Spinal cord (tissue), 9 donors: ENCODE measurements at regions not wholly inside any gene's neighbourhood (a gene's known extent, or its start where the extent isn't known, plus 50 kb on each side); places are given as distances from the start of the nearest gene placed in this dataset.
"Not testable (repeated sequence)": the region's sequence is repeated elsewhere in the genome, so short reads cannot be mapped to it uniquely, and the experiment has no call there.

Source experiments
- DNase-seq, 6 donors: peaks; one replicate each; pipeline versions ENCODE4 v3.0.0 to v3.0.0-alpha.2; 2013 to 2015; ENCODE audit warnings: low spot score in 6 of 6, low read depth in 4 of 6
- H3K27ac ChIP-seq: one replicate; pipeline ENCODE4 v1.5.1; 2013; ENCODE audit warnings: low read depth, low read length, control low read depth
- H3K27me3 ChIP-seq: one replicate; pipeline ENCODE4 v1.6.1; 2013; ENCODE audit warnings: low read length; ENCODE audit not compliant: control insufficient read depth, insufficient read depth
- H3K36me3 ChIP-seq: one replicate; pipeline ENCODE4 v1.6.1; 2013; ENCODE audit warnings: low read length; ENCODE audit not compliant: control insufficient read depth, insufficient read depth
- H3K4me1 ChIP-seq: one replicate; pipeline ENCODE4 v1.6.1; 2013; ENCODE audit warnings: low read length; ENCODE audit not compliant: control insufficient read depth, insufficient read depth
- H3K4me3 ChIP-seq: one replicate; pipeline ENCODE4 v1.5.1; 2013; ENCODE audit warnings: low read depth, low read length, control low read depth
- H3K9me3 ChIP-seq: one replicate; pipeline ENCODE4 v1.6.1; 2013; ENCODE audit warnings: low read length; ENCODE audit not compliant: control insufficient read depth, insufficient read depth
- WGBS: methylation state at CpG from one replicate; pipeline ENCODE4 v1.1.5; 2013; ENCODE audit warnings: missing lambda C conversion rate; ENCODE audit not compliant: insufficient coverage; 5-methylcytosine and 5-hydroxymethylcytosine counted together
- donor health status: healthy.

DNA sequence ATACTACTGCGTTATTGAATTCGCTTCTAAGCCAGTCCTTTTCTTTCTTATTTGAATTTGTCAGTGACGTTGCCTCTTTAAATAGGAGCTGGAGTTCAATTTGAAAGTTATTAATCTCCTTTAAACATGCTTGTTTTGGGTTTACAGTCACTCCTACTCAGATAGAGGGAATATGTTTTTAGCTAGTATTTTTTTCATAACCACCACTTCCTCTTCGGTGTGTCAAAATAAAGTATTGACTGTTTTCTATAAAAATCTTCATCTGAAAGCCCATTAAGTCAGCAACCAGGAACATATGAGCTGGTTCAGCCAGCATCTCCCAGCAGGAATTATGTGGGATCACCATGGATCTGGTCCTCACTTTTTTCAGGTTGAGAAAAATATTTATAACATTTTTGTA, 772.9 kb downstream of the DIPK2A start:
- H3K4me1 ChIP-seq: no peaks in the 10 kb centered on the region
- H3K4me3 ChIP-seq: no peak overlapping the region
- no peak for DNase-seq
- no peaks in the 10 kb centered on the region for H3K27me3 ChIP-seq
- no peaks in the 10 kb centered on the region for H3K36me3 ChIP-seq
- WGBS: no CpG with 5 or more reads among the region's 4 CpGs
- H3K9me3 ChIP-seq: no peaks in the 10 kb centered on the region
- H3K27ac ChIP-seq: no peak overlapping the region

- 92% methylated on average over 2 of the region's 2 CpGs for WGBS
- no peaks in the 10 kb centered on the region for H3K36me3 ChIP-seq
- DNase-seq: no peak
- H3K27me3 ChIP-seq: no peaks in the 10 kb centered on the region
- no peak overlapping the region for H3K4me3 ChIP-seq
- H3K9me3 ChIP-seq: no peaks in the 10 kb centered on the region
- no peak overlapping the region for H3K27ac ChIP-seq
- H3K4me1 ChIP-seq: no peaks in the 10 kb centered on the region
Observed at GRCh38 chr3:144746631-144747030, 775.0 kb downstream of the DIPK2A start.

DNA sequence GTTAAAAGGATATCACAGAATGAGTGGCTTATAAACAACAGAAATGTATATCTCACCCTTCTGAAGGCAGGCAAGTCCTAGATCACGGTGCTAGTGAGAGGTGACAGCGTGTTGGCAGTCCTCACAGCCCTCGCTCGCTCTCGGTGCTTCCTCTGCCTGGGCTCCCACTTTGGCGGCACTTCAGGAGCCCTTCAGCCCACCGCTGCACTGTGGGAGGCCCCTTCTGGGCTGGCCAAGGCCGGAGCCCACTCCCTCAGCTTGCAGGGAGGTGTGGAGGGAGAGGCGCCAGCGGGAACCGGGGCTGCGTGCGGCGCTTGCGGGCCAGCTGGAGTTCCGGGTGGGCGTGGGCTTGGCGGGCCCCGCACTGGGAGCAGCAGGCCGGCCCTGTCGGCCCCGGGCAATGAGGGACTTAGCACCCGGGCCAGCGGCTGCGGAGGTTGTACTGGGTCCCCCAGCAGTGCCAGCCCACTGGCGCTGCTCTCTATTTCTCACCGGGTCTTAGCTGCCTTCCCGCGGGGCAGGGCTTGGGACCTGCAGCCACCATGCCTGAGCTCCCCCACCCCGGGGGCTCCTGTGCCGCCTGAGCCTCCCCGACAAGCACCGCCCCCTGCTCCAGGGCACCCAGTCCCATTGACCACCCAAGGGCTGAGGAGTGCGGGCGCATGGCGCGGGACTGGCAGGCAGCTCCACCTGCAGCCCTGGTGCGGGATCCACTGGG, 778.1 kb downstream of the DIPK2A start:
- 98% methylated on average over 33 of the region's 38 CpGs for WGBS
- H3K27me3 ChIP-seq, H3K4me3 ChIP-seq, H3K27ac ChIP-seq, H3K4me1 ChIP-seq, H3K36me3 ChIP-seq, DNase-seq, H3K9me3 ChIP-seq: not testable (repeated sequence)

- Histone ChIP-seq H3K27me3 (no peaks in the 10 kb centered on the region), H3K9me3 (peaks cover 1% of the 10 kb centered on the region), H3K4me3 (no peak overlapping the region), H3K36me3 (no peaks in the 10 kb centered on the region), H3K4me1 (no peaks in the 10 kb centered on the region), H3K27ac (no peak overlapping the region)
- DNase-seq: no peak
- 81% methylated on average over 2 of the region's 3 CpGs for WGBS
Observed at GRCh38 chr3:144754076-144754783, 782.6 kb downstream of the DIPK2A start.

- Histone ChIP-seq H3K27me3 (no peaks in the 10 kb centered on the region), H3K36me3 (no peaks in the 10 kb centered on the region), H3K9me3 (peaks cover 1% of the 10 kb centered on the region), H3K4me3 (no peak overlapping the region), H3K4me1 (no peaks in the 10 kb centered on the region), H3K27ac (no peak overlapping the region)
- WGBS: 96% methylated on average over 22 of the region's 27 CpGs
- no peak for DNase-seq
Observed at GRCh38 chr3:144756704-144757440, 785.2 kb downstream of the DIPK2A start.

- no peak overlapping the region for H3K27ac ChIP-seq
- H3K36me3 ChIP-seq: no peaks in the 10 kb centered on the region
- no CpG with 5 or more reads among the region's 2 CpGs for WGBS
- no peak overlapping the region for H3K4me3 ChIP-seq
- no peak for DNase-seq
- H3K4me1 ChIP-seq: no peaks in the 10 kb centered on the region
- H3K27me3 ChIP-seq: no peaks in the 10 kb centered on the region
- H3K9me3 ChIP-seq: peaks cover 1% of the 10 kb centered on the region
Observed at GRCh38 chr3:144760831-144761230, 789.2 kb downstream of the DIPK2A start.

GRCh38 chr3:144762091-144762490, 790.5 kb downstream of the DIPK2A start:
- no peaks in the 10 kb centered on the region for H3K9me3 ChIP-seq

DNA sequence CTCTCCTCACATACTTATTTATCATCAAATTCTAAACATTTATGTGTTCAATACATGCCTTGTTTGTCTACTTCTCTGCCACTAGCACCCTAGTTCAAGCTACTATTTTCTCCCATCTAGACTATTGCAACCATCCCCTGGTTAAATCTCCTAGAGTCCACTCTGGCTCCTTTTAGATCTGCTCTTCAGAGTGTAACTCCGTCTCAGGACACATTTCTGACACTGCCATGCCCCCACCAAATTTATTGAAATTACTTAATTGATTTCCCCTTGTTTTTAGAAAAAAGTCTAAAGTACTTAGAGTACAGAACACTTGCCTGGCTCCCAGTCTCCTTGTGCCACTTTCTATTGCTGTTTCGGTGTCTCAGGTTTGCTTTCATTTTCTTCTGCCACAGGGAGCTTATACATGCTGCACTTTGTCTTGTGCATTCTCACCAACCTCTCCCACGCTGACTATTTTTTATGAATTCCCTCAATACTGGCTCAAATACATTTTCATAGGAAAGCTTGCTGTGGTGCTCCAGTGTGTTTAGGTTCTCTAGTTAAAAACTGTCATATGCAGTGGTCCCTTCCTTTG, 792.3 kb downstream of the DIPK2A start:
- Histone ChIP-seq H3K9me3 (no peaks in the 10 kb centered on the region), H3K4me1 (no peaks in the 10 kb centered on the region), H3K36me3 (no peaks in the 10 kb centered on the region), H3K27ac (no peak overlapping the region), H3K27me3 (no peaks in the 10 kb centered on the region), H3K4me3 (no peak overlapping the region)
- DNase-seq: no peak
- WGBS: 80% methylated on average over 2 of the region's 3 CpGs

More at GRCh38 chr3:144762091-144762490, 790.5 kb downstream of the DIPK2A start:
- DNase-seq: no peak
- Histone ChIP-seq H3K27ac (no peak overlapping the region), H3K4me1 (no peaks in the 10 kb centered on the region), H3K4me3 (no peak overlapping the region), H3K36me3 (no peaks in the 10 kb centered on the region), H3K27me3 (no peaks in the 10 kb centered on the region)
- 100% methylated on average over 1 of the region's 1 CpG for WGBS

- Histone ChIP-seq H3K36me3 (no peaks in the 10 kb centered on the region), H3K27me3 (no peaks in the 10 kb centered on the region), H3K9me3 (no peaks in the 10 kb centered on the region), H3K27ac (no peak overlapping the region), H3K4me1 (no peaks in the 10 kb centered on the region), H3K4me3 (no peak overlapping the region)
- 70% methylated on average over 1 of the region's 1 CpG for WGBS
- no peak for DNase-seq
Observed at GRCh38 chr3:144770281-144770680, 798.7 kb downstream of the DIPK2A start.
